Omental fat pad (tissue), 3 donors: ENCODE measurements at regions not wholly inside any gene's neighbourhood (a gene's known extent, or its start where the extent isn't known, plus 50 kb on each side); places are given as distances from the start of the nearest gene placed in this dataset.
A peak's percentile ranks its signal among the peaks of the same experiment; 100 is the strongest.

Experiments used
- ATAC-seq: fragments of 150-250 bp; one replicate; pipeline ENCODE4 v1.9.1; 2016; ENCODE audit warnings: mild to moderate bottlenecking, moderate library complexity; ENCODE audit not compliant: low FRiP score
- DNase-seq: peaks from one replicate; pipeline ENCODE4 v3.0.0-alpha.2; 2019; ENCODE audit warnings: low spot score
- CTCF ChIP-seq, 3 donors: fragments of 450-650 bp; IDR thresholded peaks; one replicate each; pipeline ENCODE4 v1.5.1; 2016 to 2017; ENCODE audit warnings: antibody characterized with exemption in 3 of 3, mild to moderate bottlenecking in 3 of 3, moderate library complexity in 2 of 3

- DNase-seq (peak; percentile 51), ATAC-seq (peak; percentile 97)
- TF ChIP-seq CTCF (IDR thresholded peaks at IDR 0.05), result no peak
Observed at GRCh38 chr19:29098863-29099481, 114.0 kb downstream of the UQCRFS1 start.

- ATAC-seq, result no peak
- DNase-seq, result no peak
Observed at GRCh38 chr19:29098091-29098490, 114.9 kb downstream of the UQCRFS1 start.

GRCh38 chr19:29096896-29097295 lies 116.1 kb downstream of the UQCRFS1 start:
- DNase-seq (no peak), ATAC-seq (no peak)
- no peak for TF ChIP-seq CTCF (IDR thresholded peaks at IDR 0.05)

More at GRCh38 chr19:29098091-29098490, 114.9 kb downstream of the UQCRFS1 start:
- TF ChIP-seq CTCF (IDR thresholded peaks at IDR 0.05), result no peak

GRCh38 chr19:29093553-29093908 lies 119.4 kb downstream of the UQCRFS1 start:
- DNase-seq (peak; percentile 29), ATAC-seq (peak; percentile 93)
- TF ChIP-seq CTCF (IDR thresholded peaks at IDR 0.05), result no peak

- DNase-seq (no peak), ATAC-seq (peak; percentile 93)
- no peak for TF ChIP-seq CTCF (IDR thresholded peaks at IDR 0.05)
Observed at GRCh38 chr19:29092712-29093552, 120.0 kb downstream of the UQCRFS1 start.

GRCh38 chr19:29090783-29091526 lies 122.0 kb downstream of the UQCRFS1 start:
- DNase-seq (no peak), ATAC-seq (no peak)
- TF ChIP-seq CTCF (IDR thresholded peaks at IDR 0.05), result no peak
